Common myeloid progenitor, CD34-positive (primary cell): ENCODE measurements at regions not wholly inside any gene's neighbourhood (a gene's known extent, or its start where the extent isn't known, plus 50 kb on each side); places are given as distances from the start of the nearest gene placed in this dataset.
A peak's percentile ranks its signal among the peaks of the same experiment; 100 is the strongest.

ENCODE experiments used
- CTCF ChIA-PET: fragments of 350-600 bp; sonication (Branson Sonifier 250); formaldehyde crosslinking; loops from one replicate; lab custom pipeline; 2021; ENCODE audit warnings: antibody characterized with exemption; lab: Charles Lee
- POLR2A ChIA-PET: fragments of 350-600 bp; sonication (Branson Sonifier 250); formaldehyde crosslinking; loops from one replicate; lab custom pipeline; 2021; ENCODE audit warnings: antibody characterized with exemption; lab: Charles Lee
- DNase-seq, 3 donors: peaks; one replicate each; pipeline versions ENCODE4 v3.0.0 to v3.0.0-alpha.2; 2013
- H3K27ac ChIP-seq, 2 experiments: 1 replicate in 1 of 2; 2 replicates in 1 of 2; pipeline ENCODE4 v1.7.0; 2013; ENCODE audit warnings: inconsistent platforms in 2 of 2, low read length in 2 of 2, mild to moderate bottlenecking in 2 of 2, low read depth in 1 of 2, moderate library complexity in 1 of 2; ENCODE audit not compliant: severe bottlenecking in 2 of 2, insufficient read depth in 1 of 2, poor library complexity in 1 of 2
- H3K27me3 ChIP-seq, 5 experiments: replicated peaks in 2 of 5; 1 replicate in 3 of 5; 2 replicates in 2 of 5; pipeline versions ENCODE4 v1.6.1 to v1.7.0; 2013; ENCODE audit warnings: low read length in 4 of 5, mild to moderate bottlenecking in 2 of 5, moderate library complexity in 2 of 5, inconsistent platforms in 1 of 5; ENCODE audit not compliant: insufficient read depth in 5 of 5, control insufficient read depth in 4 of 5
- H3K36me3 ChIP-seq, 4 experiments: 1 replicate in 2 of 4; 2 replicates in 2 of 4; pipeline versions ENCODE4 v1.6.1 to v1.7.0; 2013; ENCODE audit warnings: low read length in 3 of 4, control low read depth in 1 of 4, mild to moderate bottlenecking in 1 of 4; ENCODE audit not compliant: control insufficient read depth in 4 of 4, insufficient read depth in 4 of 4
- H3K4me1 ChIP-seq, 4 experiments: 1 replicate in 3 of 4; 2 replicates in 1 of 4; pipeline versions ENCODE4 v1.6.1 to v1.7.1; 2013; ENCODE audit warnings: low read length in 3 of 4, mild to moderate bottlenecking in 3 of 4, control low read depth in 1 of 4, inconsistent platforms in 1 of 4, moderate library complexity in 1 of 4; ENCODE audit not compliant: control insufficient read depth in 4 of 4, insufficient read depth in 4 of 4; ENCODE audit errors: control extremely low read depth in 1 of 4
- H3K4me3 ChIP-seq, 7 experiments: 1 replicate in 4 of 7; 2 replicates in 3 of 7; pipeline versions ENCODE4 v1.5.1 to v1.7.0; 2013; ENCODE audit warnings: mild to moderate bottlenecking in 7 of 7, low read length in 6 of 7, moderate library complexity in 6 of 7, inconsistent platforms in 2 of 7, low read depth in 2 of 7, control low read depth in 1 of 7; ENCODE audit not compliant: insufficient read depth in 4 of 7, control insufficient read depth in 1 of 7; ENCODE audit errors: extremely low read depth in 1 of 7
- H3K9me3 ChIP-seq, 5 experiments: 1 replicate in 4 of 5; 2 replicates in 1 of 5; pipeline versions ENCODE4 v1.6.1 to v1.7.1; 2013; ENCODE audit warnings: low read length in 4 of 5, mild to moderate bottlenecking in 2 of 5, inconsistent platforms in 1 of 5, low read depth in 1 of 5, moderate library complexity in 1 of 5; ENCODE audit not compliant: control insufficient read depth in 4 of 5, insufficient read depth in 2 of 5; ENCODE audit errors: control extremely low read depth in 1 of 5
- WGBS: methylation state at CpG from one replicate; pipeline ENCODE4 v1.1.5; 2013; ENCODE audit not compliant: insufficient coverage; 5-methylcytosine and 5-hydroxymethylcytosine counted together

DNA sequence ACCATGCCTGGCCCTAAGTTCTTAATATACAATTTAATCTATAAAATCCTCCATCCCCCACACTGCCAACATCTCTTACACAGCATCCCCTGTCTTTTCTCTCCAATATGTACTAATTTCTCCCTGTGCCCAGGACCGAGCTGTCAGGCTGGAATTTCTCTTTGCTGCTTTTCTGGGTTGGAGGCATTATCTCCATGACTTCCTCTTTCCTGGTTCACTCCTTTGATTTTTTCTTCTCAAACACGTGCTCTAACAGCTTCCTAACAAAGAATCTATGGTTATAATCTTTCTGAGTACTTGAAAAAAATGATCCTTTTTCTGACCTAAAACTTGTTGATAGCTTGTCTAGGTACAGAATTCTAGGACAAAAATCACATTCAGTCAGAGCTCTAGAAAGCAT is 112.8 kb downstream of the C1D start:
- H3K4me3 ChIP-seq, result no peak overlapping the region
- ChIA-PET POLR2A (no interaction called here), CTCF (no interaction called here)
- H3K4me1 ChIP-seq, result no peaks in the 10 kb centered on the region
- no peak for DNase-seq
- peaks cover 0 to 8% (median 0%) of the 10 kb centered on the region in 5 experiments for H3K27me3 ChIP-seq
- no peak overlapping the region for H3K27ac ChIP-seq
- 89% methylated on average over 1 of the region's 2 CpGs for WGBS
- no peaks in the 10 kb centered on the region for H3K9me3 ChIP-seq
- no peaks in the 10 kb centered on the region for H3K36me3 ChIP-seq

- CTCF ChIA-PET, result no interaction called here
- peak in 1 of 3 donors; percentile 1 for DNase-seq
- H3K27me3 ChIP-seq, result peaks cover 0 to 8% (median 1%) of the 10 kb centered on the region in 5 experiments
- H3K4me3 ChIP-seq, result no peak overlapping the region
- no peaks in the 10 kb centered on the region for H3K9me3 ChIP-seq
- 51% methylated on average over 2 of the region's 2 CpGs for WGBS
- POLR2A ChIA-PET, result no interaction called here
- H3K4me1 ChIP-seq, result no peaks in the 10 kb centered on the region
- H3K36me3 ChIP-seq, result no peaks in the 10 kb centered on the region
- no peak overlapping the region for H3K27ac ChIP-seq
Observed at GRCh38 chr2:67950919-67951318, 111.9 kb downstream of the C1D start.

- Histone ChIP-seq H3K27ac (no peak overlapping the region), H3K9me3 (no peaks in the 10 kb centered on the region), H3K36me3 (no peaks in the 10 kb centered on the region), H3K4me1 (no peaks in the 10 kb centered on the region), H3K4me3 (no peak overlapping the region), H3K27me3 (peaks cover 0 to 8% (median 1%) of the 10 kb centered on the region in 5 experiments)
- POLR2A ChIA-PET, result no interaction called here
- DNase-seq, result no peak
- CTCF ChIA-PET, result no interaction called here
- 100% methylated on average over 2 of the region's 4 CpGs for WGBS
Observed at GRCh38 chr2:67952066-67952465, 110.7 kb downstream of the C1D start.

- Histone ChIP-seq H3K36me3 (no peaks in the 10 kb centered on the region), H3K4me3 (no peak overlapping the region), H3K27me3 (peaks cover 0 to 8% (median 1%) of the 10 kb centered on the region in 5 experiments), H3K9me3 (peaks cover 0 to 13% (median 3%) of the 10 kb centered on the region in 5 experiments), H3K27ac (no peak overlapping the region), H3K4me1 (no peaks in the 10 kb centered on the region)
- CTCF ChIA-PET, result no interaction called here
- DNase-seq, result no peak
- 83% methylated on average over 2 of the region's 6 CpGs for WGBS
- POLR2A ChIA-PET, result interaction anchor here (0.6 kb wide), 1 partner anchor 828 kb away, joined by 6 read pairs; no protein-coding TSS in a partner anchor
Observed at GRCh38 chr2:67954093-67954748, 108.6 kb downstream of the C1D start.

DNA sequence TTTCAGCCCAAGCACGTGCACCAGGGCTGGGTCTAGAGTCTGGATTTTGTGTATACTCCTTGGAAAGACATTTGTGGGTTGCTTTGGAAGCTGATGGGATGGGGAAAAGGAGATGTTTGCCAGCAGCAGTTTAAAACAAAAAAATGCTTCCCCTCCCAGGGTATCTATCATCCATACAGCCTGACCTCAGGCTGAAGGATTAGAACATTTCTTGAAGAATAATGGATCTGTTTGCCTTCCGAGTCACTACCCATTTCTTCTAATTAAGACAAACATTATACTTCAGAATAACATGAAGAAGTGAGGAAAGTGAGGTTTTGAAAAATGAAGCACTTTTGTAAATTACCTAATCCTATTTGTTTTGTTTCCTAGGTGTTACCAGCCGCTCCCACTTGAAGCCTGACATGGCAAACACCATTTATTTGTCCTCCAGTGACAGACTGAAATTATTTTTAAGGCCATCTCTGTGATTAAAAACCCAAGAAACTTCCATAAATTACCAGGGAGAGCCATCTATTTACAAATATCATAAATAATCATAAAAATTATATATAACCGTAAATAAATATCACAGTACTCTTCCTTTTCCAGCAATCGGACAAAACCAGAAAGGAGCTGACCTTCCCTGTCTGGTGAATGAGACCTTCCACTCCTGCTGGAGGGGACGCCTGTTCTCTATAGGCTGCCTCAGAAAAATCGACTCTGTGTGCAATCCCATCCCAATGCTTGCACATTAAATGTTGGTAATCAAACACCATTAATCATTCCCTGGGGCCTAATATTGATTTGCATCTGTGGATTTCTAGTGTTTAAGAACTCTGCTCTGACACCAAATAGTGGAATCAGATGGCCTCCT is 106.8 kb downstream of the C1D start:
- ChIA-PET POLR2A (no interaction called here), CTCF (no interaction called here)
- Histone ChIP-seq H3K4me1 (peaks cover 0 to 3% (median 0%) of the 10 kb centered on the region in 4 experiments), H3K27me3 (peaks cover 0 to 8% (median 1%) of the 10 kb centered on the region in 5 experiments), H3K36me3 (no peaks in the 10 kb centered on the region), H3K27ac (no peak overlapping the region), H3K4me3 (no peak overlapping the region), H3K9me3 (peaks cover 0 to 15% (median 3%) of the 10 kb centered on the region in 5 experiments)
- no peak for DNase-seq
- WGBS, result 96% methylated on average over 3 of the region's 7 CpGs

GRCh38 chr2:67965246-67965645 is 97.6 kb downstream of the C1D start:
- H3K27me3 ChIP-seq, result peaks cover 0 to 3% (median 0%) of the 10 kb centered on the region in 5 experiments
- DNase-seq, result no peak

GRCh38 chr2:67970071-67970470 is 92.7 kb downstream of the C1D start:
- Histone ChIP-seq H3K4me1 (peaks cover 4 to 9% (median 8%) of the 10 kb centered on the region in 4 experiments), H3K27ac (no peak overlapping the region), H3K27me3 (peaks cover 0 to 3% (median 0%) of the 10 kb centered on the region in 5 experiments), H3K9me3 (no peaks in the 10 kb centered on the region), H3K4me3 (no peak overlapping the region), H3K36me3 (no peaks in the 10 kb centered on the region)
- ChIA-PET POLR2A (no interaction called here), CTCF (no interaction called here)
- DNase-seq, result no peak

More at GRCh38 chr2:67965246-67965645, 97.6 kb downstream of the C1D start:
- POLR2A ChIA-PET, result interaction anchor here (0.6 kb wide), 1 partner anchor 1300 kb away, joined by 3 read pairs; no protein-coding TSS in a partner anchor
- Histone ChIP-seq H3K27ac (no peak overlapping the region), H3K4me1 (no peaks in the 10 kb centered on the region), H3K9me3 (peaks cover 0 to 6% (median 0%) of the 10 kb centered on the region in 5 experiments), H3K4me3 (no peak overlapping the region), H3K36me3 (no peaks in the 10 kb centered on the region)
- CTCF ChIA-PET, result interaction anchor here (0.7 kb wide), 1 partner anchor 11 kb away, joined by 3 read pairs; no protein-coding TSS in a partner anchor
- WGBS, result no CpG with 5 or more reads among the region's 3 CpGs
